WI38 (cell line): ENCODE measurements at regions not wholly inside any gene's neighbourhood (a gene's known extent, or its start where the extent isn't known, plus 50 kb on each side); places are given as distances from the start of the nearest gene placed in this dataset.

Source experiments
- H3K4me3 ChIP-seq: 2 replicates; pipeline ENCODE4 v1.5.1; 2011; ENCODE audit warnings: low read depth, mild to moderate bottlenecking, control low read depth, low read length
- TF ChIP-seq, protein P1 (sequence below): IDR thresholded peaks from 2 replicates; pipeline ENCODE4 v1.5.1; 2012; ENCODE audit warnings: low read depth, mild to moderate bottlenecking, control low read depth, low read length

DNA sequence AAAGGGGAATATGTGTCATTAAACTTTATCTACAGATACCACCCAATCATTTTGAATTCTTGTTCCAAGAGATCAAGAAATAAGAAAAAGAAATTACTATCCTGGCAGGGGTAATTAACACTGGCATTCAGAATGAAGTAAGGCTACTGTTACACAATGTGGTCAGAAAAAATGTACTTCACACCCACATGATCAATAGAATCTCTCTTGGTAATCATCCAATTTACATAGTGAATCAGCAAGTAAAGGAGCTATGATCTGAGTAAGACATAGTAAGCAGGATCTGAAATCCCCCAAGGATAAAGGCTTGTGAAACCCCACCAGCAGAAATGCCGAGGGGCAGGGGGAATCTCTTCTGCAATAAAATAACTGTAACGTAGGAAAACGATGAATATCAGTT is 466.5 kb downstream of the FAM181B start:
- TF ChIP-seq, protein P1, sequence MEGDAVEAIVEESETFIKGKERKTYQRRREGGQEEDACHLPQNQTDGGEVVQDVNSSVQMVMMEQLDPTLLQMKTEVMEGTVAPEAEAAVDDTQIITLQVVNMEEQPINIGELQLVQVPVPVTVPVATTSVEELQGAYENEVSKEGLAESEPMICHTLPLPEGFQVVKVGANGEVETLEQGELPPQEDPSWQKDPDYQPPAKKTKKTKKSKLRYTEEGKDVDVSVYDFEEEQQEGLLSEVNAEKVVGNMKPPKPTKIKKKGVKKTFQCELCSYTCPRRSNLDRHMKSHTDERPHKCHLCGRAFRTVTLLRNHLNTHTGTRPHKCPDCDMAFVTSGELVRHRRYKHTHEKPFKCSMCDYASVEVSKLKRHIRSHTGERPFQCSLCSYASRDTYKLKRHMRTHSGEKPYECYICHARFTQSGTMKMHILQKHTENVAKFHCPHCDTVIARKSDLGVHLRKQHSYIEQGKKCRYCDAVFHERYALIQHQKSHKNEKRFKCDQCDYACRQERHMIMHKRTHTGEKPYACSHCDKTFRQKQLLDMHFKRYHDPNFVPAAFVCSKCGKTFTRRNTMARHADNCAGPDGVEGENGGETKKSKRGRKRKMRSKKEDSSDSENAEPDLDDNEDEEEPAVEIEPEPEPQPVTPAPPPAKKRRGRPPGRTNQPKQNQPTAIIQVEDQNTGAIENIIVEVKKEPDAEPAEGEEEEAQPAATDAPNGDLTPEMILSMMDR, result no peak

DNA sequence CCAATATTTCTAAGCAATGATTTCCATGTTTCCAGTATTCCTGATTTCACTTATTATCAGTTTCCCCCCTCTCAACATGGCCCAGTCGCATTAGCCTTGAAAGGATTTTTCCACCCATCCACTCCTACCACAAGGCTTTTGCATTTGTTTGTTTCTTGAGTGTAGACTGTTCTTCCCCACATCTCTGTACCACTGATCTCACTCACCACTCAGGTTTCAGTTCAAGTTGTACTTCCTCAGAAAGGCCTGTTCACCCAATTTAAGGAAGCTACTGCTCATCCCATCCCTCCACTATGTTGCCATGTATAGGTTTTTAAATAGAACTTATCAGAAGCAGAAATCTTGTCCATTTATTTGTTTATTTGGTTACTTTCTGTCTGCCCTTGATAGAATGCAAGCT is 472.3 kb downstream of the FAM181B start:
- no peak overlapping the region for H3K4me3 ChIP-seq
- TF ChIP-seq, protein P1, result no peak

More for the DNA sequence above, 466.5 kb downstream of the FAM181B start:
- H3K4me3 ChIP-seq, result no peak overlapping the region

DNA sequence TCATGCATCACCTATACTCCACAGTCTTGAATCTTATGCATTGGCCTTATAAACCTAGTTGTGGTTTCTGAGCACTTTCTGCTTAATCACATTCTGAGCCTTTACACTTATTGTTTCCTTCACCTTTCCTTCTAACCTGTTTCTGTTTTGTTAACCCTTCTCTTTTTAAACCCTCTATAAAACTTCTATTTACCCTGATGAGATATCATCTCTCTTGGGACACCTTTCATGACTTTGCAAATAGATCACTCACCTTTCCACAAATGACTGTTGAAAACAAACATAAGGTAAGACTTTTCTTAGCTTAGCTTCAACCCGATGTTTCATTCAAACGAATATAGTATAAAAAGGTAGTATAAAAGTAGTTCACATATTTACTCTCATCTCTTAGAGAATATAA is 483.6 kb downstream of the FAM181B start:
- TF ChIP-seq, protein P1, result no peak

DNA sequence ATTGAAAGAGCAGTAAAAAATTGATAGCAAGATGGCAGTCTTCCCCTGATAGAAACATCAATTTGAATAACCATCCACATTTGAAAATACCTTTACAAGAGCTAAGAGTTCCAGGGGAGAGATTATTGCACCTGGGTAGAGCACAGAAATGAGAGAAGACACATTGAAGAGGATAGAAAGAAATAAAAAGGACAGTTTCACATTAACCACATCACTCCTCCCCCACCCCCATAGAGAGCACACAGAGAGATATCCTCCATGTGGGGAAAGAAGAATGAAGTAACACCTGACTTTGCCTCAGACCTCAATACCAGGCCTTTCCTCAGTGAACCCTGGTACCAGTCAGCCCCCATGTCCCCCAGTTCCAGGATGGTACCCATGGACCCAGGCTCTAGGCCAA is 486.7 kb downstream of the FAM181B start:
- TF ChIP-seq, protein P1, result no peak
- H3K4me3 ChIP-seq, result no peak overlapping the region

More for the DNA sequence above, 483.6 kb downstream of the FAM181B start:
- no peak overlapping the region for H3K4me3 ChIP-seq

DNA sequence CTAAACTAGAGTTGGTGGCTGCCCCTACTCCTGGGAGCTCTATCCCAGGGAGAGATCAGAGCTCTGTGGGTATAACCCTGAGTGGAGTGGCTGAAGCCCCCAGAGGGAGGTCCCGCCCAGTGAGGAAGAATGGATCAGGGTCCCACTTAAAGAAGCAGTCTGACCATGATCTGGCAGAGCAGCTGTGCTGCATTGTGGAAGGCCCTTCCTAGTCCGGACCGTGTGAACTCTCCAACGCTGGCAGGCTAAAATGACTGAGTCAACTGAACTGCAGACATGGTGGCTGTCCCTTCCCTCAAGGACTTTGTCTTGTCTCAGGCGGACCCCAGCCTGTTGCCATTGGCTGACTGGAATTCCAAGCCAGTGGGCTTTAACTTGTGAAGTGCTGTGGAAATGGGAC is 494.2 kb downstream of the FAM181B start:
- TF ChIP-seq, protein P1, result no peak
- H3K4me3 ChIP-seq, result no peak overlapping the region

DNA sequence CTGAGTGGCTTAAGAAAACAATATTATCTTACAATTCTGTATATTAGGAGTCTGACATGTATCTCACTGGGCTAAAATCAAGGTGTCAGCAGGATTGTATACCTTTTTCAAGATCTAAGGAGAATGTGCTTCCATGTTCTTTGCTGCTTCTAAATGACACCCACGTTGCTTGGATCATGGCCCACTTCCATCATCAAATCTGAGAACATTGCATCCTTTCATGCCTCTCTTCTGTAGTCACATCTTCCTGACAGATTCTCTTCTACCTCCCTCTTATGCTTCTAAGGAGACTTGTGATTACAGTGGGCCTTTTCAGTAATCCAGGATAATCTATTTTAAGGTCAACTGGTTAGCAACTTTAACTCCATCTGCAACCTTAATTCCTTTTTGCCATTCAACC is 499.4 kb downstream of the FAM181B start:
- H3K4me3 ChIP-seq, result no peak overlapping the region
- TF ChIP-seq, protein P1, result no peak

DNA sequence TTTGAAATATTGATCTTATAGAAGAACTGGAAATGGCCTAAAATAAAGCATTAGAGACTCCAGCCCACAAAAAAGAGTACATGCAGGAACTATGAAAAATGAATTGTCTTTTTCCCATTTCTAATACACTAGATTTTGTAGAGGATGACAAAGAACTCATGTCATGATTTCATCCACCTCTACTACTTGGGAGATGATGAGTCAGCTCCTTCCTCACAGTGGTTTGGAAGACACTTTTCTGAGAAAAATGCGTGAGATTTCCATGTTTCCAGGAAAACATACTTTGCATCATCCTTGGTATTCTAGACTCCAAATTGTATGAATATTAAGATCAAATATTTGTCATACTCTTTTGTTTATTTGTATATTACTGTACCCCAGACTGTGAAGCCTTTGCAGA is 500.5 kb downstream of the FAM181B start:
- TF ChIP-seq, protein P1, result no peak
- H3K4me3 ChIP-seq, result no peak overlapping the region
